ENCODE measurements at regions not wholly inside any gene's neighbourhood (a gene's known extent, or its start where the extent isn't known, plus 50 kb on each side); places are given as distances from the start of the nearest gene placed in this dataset.
"Not testable (repeated sequence)": the region's sequence is repeated elsewhere in the genome, so short reads cannot be mapped to it uniquely, and the experiment has no call there.

- intact Hi-C loops (cut with DNase I, micrococcal nuclease) = no loop called here
- no peak for DNase-seq
These were observed 55.1 kb upstream of the TLR4 start for GRCh38 chr9:117649126-117649525.

GRCh38 chr9:117644932-117645636, 59.1 kb upstream of the TLR4 start:
- intact Hi-C loops (cut with DNase I, micrococcal nuclease) = no loop called here
- ATAC-seq (peak; percentile 55), DNase-seq (no peak)

More at GRCh38 chr9:117649126-117649525, 55.1 kb upstream of the TLR4 start:
- ATAC-seq = no peak

GRCh38 chr9:117644133-117644931, 59.9 kb upstream of the TLR4 start:
- intact Hi-C loops (cut with DNase I, micrococcal nuclease) = no loop called here
- ATAC-seq = peak; percentile 90
- DNase-seq = peak; percentile 60 to 78

GRCh38 chr9:117643288-117643654, 60.9 kb upstream of the TLR4 start:
- DNase-seq = no peak
- ATAC-seq = peak; percentile 25
- intact Hi-C loops (cut with DNase I, micrococcal nuclease) = no loop called here

- intact Hi-C loops (cut with DNase I, micrococcal nuclease); ATAC-seq; DNase-seq: not testable (repeated sequence)
These were observed 61.5 kb upstream of the TLR4 start for GRCh38 chr9:117642571-117643287.

- intact Hi-C loops (cut with DNase I, micrococcal nuclease) = no loop called here
- ATAC-seq (no peak), DNase-seq (no peak)
These were observed 67.5 kb upstream of the TLR4 start for GRCh38 chr9:117636681-117637080.

- ATAC-seq (no peak), DNase-seq (no peak)
- intact Hi-C loops (cut with DNase I, micrococcal nuclease) = loop anchor here in 1 of 2 donors (10.0 kb wide), 1 partner anchor 60 kb away; no protein-coding TSS in a partner anchor
These were observed 79.0 kb upstream of the TLR4 start for GRCh38 chr9:117625154-117625553.

GRCh38 chr9:117624106-117624505, 80.1 kb upstream of the TLR4 start:
- intact Hi-C loops (cut with DNase I, micrococcal nuclease) = loop anchor here in 1 of 2 donors (10.0 kb wide), 1 partner anchor 59 kb away; no protein-coding TSS in a partner anchor
- DNase-seq (no peak), ATAC-seq (no peak)

GRCh38 chr9:117622347-117622746, 81.9 kb upstream of the TLR4 start:
- ATAC-seq (no peak), DNase-seq (no peak)
- intact Hi-C loops (cut with DNase I, micrococcal nuclease) = loop anchor here in 1 of 2 donors (10.0 kb wide), 1 partner anchor 58 kb away; no protein-coding TSS in a partner anchor

GRCh38 chr9:117616431-117616831, 87.8 kb upstream of the TLR4 start:
- DNase-seq (no peak), ATAC-seq (no peak)
- intact Hi-C loops (cut with DNase I, micrococcal nuclease) = no loop called here

GRCh38 chr9:117612317-117612716, 91.9 kb upstream of the TLR4 start:
- no peak for ATAC-seq
- intact Hi-C loops (cut with DNase I, micrococcal nuclease) = no loop called here

GRCh38 chr9:117597977-117598376, 106.2 kb upstream of the TLR4 start:
- no peak for ATAC-seq
- no peak for DNase-seq
- intact Hi-C loops (cut with DNase I, micrococcal nuclease) = no loop called here

More at GRCh38 chr9:117612317-117612716, 91.9 kb upstream of the TLR4 start:
- no peak for DNase-seq

- intact Hi-C loops (cut with DNase I, micrococcal nuclease) = no loop called here
- DNase-seq (no peak), ATAC-seq (no peak)
These were observed 107.5 kb upstream of the TLR4 start for GRCh38 chr9:117596678-117597077.

- intact Hi-C loops (cut with DNase I, micrococcal nuclease) = no loop called here
- ATAC-seq (no peak), DNase-seq (no peak)
These were observed 108.6 kb upstream of the TLR4 start for GRCh38 chr9:117595650-117596049.

- intact Hi-C loops (cut with DNase I, micrococcal nuclease) = no loop called here
- DNase-seq = no peak
- ATAC-seq = no peak
These were observed 116.9 kb upstream of the TLR4 start for GRCh38 chr9:117587263-117587662.

GRCh38 chr9:117574099-117574498, 130.1 kb upstream of the TLR4 start:
- DNase-seq (no peak), ATAC-seq (no peak)
- intact Hi-C loops (cut with DNase I, micrococcal nuclease) = no loop called here

GRCh38 chr9:117564839-117565238, 139.4 kb upstream of the TLR4 start:
- intact Hi-C loops (cut with DNase I, micrococcal nuclease) = loop anchor here in 1 of 2 donors (10.0 kb wide), 1 partner anchor 60 kb away; no protein-coding TSS in a partner anchor
- ATAC-seq = no peak
- no peak for DNase-seq

GRCh38 chr9:117561761-117562160, 142.4 kb upstream of the TLR4 start:
- intact Hi-C loops (cut with DNase I, micrococcal nuclease) = loop anchor here in 1 of 2 donors (10.0 kb wide), 1 partner anchor 63 kb away; no protein-coding TSS in a partner anchor
- DNase-seq (no peak), ATAC-seq (no peak)

- DNase-seq (peak; percentile 45 to 81), ATAC-seq (peak; percentile 79)
- intact Hi-C loops (cut with DNase I, micrococcal nuclease) = no loop called here
These were observed 141.2 kb upstream of the ASTN2 start for GRCh38 chr9:117555964-117556629.

All from left colon (tissue), 2 donors.